ENCODE measurements at regions not wholly inside any gene's neighbourhood (a gene's known extent, or its start where the extent isn't known, plus 50 kb on each side); places are given as distances from the start of the nearest gene placed in this dataset.

DNA sequence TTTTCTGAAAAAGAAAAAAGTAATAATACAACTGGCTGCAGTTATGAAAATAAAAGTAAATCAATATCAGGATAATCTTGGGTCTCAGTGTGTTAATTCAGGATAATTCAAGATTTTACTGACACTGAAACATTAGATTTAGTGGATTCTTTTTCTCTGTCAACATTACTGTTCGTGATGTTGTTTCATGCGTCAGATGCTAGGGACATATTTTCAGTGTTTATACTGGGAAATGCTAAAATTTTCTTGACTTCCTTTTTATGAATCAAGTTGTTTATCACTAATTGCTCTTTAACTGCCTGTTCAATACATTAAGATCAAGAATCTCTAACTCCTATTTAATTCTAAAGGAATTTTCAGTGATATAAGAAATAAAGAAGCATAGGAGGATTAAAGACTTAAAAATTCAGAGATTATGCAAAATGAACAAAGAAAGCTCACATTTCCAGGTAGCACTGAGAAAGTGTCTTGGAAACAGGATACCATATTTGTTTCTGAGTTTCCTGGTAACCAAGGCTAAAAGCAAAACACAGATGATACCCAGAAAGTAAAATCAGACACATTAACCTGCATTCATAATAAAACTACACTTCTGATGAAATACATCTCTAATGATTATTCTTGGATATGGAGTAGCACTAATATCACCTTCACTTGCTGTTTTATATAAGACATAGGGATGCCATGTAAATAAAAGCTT, 174.0 kb downstream of the ARL4C start:
- Histone ChIP-seq H3K4me1 (no peaks in the 10 kb centered on the region), H3K9ac (no peak overlapping the region), H3K27me3 (ENCODE audit: control insufficient read depth, insufficient read depth, low read length) (no peaks in the 10 kb centered on the region), H3K79me2 (no peaks in the 10 kb centered on the region), H3K4me2 (ENCODE audit: low read length) (no peak overlapping the region), H2AFZ (no peak overlapping the region), H3K9me3 (ENCODE audit: control insufficient read depth, low read length) (no peaks in the 10 kb centered on the region), H3K27ac (no peak overlapping the region), H3K4me3 (ENCODE audit: low read depth, low read length) (no peak overlapping the region), H3K36me3 (ENCODE audit: control insufficient read depth, insufficient read depth, low read length) (no peaks in the 10 kb centered on the region)
- TF ChIP-seq, protein P1, sequence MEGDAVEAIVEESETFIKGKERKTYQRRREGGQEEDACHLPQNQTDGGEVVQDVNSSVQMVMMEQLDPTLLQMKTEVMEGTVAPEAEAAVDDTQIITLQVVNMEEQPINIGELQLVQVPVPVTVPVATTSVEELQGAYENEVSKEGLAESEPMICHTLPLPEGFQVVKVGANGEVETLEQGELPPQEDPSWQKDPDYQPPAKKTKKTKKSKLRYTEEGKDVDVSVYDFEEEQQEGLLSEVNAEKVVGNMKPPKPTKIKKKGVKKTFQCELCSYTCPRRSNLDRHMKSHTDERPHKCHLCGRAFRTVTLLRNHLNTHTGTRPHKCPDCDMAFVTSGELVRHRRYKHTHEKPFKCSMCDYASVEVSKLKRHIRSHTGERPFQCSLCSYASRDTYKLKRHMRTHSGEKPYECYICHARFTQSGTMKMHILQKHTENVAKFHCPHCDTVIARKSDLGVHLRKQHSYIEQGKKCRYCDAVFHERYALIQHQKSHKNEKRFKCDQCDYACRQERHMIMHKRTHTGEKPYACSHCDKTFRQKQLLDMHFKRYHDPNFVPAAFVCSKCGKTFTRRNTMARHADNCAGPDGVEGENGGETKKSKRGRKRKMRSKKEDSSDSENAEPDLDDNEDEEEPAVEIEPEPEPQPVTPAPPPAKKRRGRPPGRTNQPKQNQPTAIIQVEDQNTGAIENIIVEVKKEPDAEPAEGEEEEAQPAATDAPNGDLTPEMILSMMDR (IDR thresholded peaks at IDR 0.05) = no peak

DNA sequence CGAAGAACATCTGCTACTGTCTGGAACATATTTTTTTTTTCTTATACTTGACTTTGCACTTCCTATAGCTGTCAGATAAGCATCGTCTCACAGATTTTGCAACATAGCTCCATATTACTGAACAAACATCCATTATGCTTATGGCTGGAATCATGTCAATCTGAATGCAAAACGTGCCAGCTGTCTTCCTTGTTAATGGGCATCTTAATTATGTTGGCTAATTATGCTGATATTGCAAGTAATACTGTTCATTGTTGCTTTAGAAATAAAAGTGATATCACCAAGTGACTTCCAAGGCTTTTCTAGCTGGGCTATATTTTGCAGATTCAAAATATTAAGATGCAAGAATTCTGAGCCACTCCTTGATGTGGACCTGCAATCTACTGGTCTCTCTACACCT, 176.8 kb downstream of the ARL4C start:
- no peak overlapping the region for H3K27ac ChIP-seq
- H3K4me1 ChIP-seq = no peaks in the 10 kb centered on the region
- H3K79me2 ChIP-seq = no peaks in the 10 kb centered on the region
- H3K4me3 ChIP-seq (ENCODE audit: low read depth, low read length) = no peak overlapping the region
- H3K36me3 ChIP-seq (ENCODE audit: control insufficient read depth, insufficient read depth, low read length) = no peaks in the 10 kb centered on the region
- H3K9ac ChIP-seq = no peak overlapping the region
- H3K9me3 ChIP-seq (ENCODE audit: control insufficient read depth, low read length) = no peaks in the 10 kb centered on the region
- H3K27me3 ChIP-seq (ENCODE audit: control insufficient read depth, insufficient read depth, low read length) = no peaks in the 10 kb centered on the region
- TF ChIP-seq, protein P1 (IDR thresholded peaks at IDR 0.05) = no peak
- H3K4me2 ChIP-seq (ENCODE audit: low read length) = no peak overlapping the region
- no peak overlapping the region for H2AFZ ChIP-seq

DNA sequence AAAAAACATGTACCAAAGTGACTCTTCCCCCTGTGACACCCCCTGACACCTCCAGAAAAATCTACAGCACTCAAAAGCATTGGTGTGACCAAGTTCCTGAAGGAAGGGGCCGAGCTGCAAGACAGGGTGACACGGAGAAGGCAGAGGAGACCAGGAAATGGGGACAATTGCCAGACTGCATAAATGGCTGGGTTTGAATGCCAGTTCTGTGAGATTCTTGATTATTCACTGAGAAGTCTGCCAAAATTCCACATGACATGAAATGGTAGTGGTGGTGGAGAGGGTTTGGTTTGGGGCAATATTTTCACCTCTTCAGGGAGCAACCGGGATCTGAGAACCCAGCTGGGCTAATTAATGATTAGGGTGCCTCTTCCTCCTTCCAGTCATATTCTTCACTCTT, 178.5 kb downstream of the ARL4C start:
- Histone ChIP-seq H3K4me2 (ENCODE audit: low read length) (no peak overlapping the region), H3K27ac (no peak overlapping the region), H3K9me3 (ENCODE audit: control insufficient read depth, low read length) (no peaks in the 10 kb centered on the region), H3K4me1 (no peaks in the 10 kb centered on the region), H3K36me3 (ENCODE audit: control insufficient read depth, insufficient read depth, low read length) (no peaks in the 10 kb centered on the region), H3K27me3 (ENCODE audit: control insufficient read depth, insufficient read depth, low read length) (no peaks in the 10 kb centered on the region), H3K79me2 (no peaks in the 10 kb centered on the region), H3K4me3 (ENCODE audit: low read depth, low read length) (no peak overlapping the region), H3K9ac (no peak overlapping the region), H2AFZ (no peak overlapping the region)
- TF ChIP-seq, protein P1 (IDR thresholded peaks at IDR 0.05) = no peak

DNA sequence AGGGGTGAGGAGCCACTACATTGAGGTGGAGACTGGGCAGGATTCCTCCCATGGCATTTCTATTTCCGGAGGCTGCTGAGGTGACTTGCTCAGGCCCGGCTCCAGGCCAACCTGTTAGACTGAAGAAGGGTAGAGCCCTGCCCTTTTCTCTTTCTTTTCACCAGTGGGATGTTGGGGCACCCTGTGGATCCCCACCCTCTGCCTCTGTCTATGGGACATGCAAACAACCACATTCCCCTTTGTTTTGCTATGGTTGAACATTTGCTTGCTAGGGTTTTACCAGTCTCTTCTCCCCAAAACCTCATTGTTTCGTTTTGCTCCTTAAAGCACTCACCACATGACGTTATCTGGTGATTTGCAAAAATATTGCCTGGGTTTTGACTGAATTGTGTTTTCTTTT, 183.3 kb downstream of the ARL4C start:
- TF ChIP-seq, protein P1 (IDR thresholded peaks at IDR 0.05) = no peak
- Histone ChIP-seq H2AFZ (no peak overlapping the region), H3K36me3 (ENCODE audit: control insufficient read depth, insufficient read depth, low read length) (no peaks in the 10 kb centered on the region), H3K4me3 (ENCODE audit: low read depth, low read length) (no peak overlapping the region), H3K79me2 (no peaks in the 10 kb centered on the region), H3K9me3 (ENCODE audit: control insufficient read depth, low read length) (no peaks in the 10 kb centered on the region), H3K4me2 (ENCODE audit: low read length) (no peak overlapping the region), H3K27me3 (ENCODE audit: control insufficient read depth, insufficient read depth, low read length) (no peaks in the 10 kb centered on the region), H3K27ac (no peak overlapping the region), H3K9ac (no peak overlapping the region), H3K4me1 (no peaks in the 10 kb centered on the region)

DNA sequence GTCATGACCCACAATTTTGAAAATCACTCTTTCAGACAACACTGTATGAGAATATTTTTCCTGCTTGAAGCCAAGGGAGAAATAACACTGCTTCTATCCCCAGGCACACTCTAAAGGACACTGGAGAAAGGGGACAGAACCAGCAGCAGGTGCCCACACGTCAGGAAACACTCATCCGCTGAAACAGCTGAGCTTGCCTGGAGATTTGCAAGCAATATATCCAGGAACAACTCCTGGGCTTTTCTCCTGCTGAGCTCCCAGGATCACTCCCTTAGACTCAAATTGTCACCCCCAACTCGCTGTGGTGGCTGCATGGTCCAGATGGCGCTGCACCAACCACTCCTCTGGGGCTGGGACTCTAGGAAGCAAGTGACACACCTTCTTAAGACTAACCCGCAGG, 186.7 kb downstream of the ARL4C start:
- Histone ChIP-seq H2AFZ (no peak overlapping the region), H3K4me2 (ENCODE audit: low read length) (no peak overlapping the region), H3K9ac (no peak overlapping the region), H3K4me1 (no peaks in the 10 kb centered on the region), H3K36me3 (ENCODE audit: control insufficient read depth, insufficient read depth, low read length) (no peaks in the 10 kb centered on the region), H3K79me2 (no peaks in the 10 kb centered on the region), H3K27me3 (ENCODE audit: control insufficient read depth, insufficient read depth, low read length) (no peaks in the 10 kb centered on the region), H3K9me3 (ENCODE audit: control insufficient read depth, low read length) (no peaks in the 10 kb centered on the region), H3K27ac (no peak overlapping the region), H3K4me3 (ENCODE audit: low read depth, low read length) (no peak overlapping the region)
- TF ChIP-seq, protein P1 (IDR thresholded peaks at IDR 0.05) = no peak

Measured in parathyroid adenoma (tissue), 2 donors.